ENCODE measurements at regions not wholly inside any gene's neighbourhood (a gene's known extent, or its start where the extent isn't known, plus 50 kb on each side); places are given as distances from the start of the nearest gene placed in this dataset.

DNA sequence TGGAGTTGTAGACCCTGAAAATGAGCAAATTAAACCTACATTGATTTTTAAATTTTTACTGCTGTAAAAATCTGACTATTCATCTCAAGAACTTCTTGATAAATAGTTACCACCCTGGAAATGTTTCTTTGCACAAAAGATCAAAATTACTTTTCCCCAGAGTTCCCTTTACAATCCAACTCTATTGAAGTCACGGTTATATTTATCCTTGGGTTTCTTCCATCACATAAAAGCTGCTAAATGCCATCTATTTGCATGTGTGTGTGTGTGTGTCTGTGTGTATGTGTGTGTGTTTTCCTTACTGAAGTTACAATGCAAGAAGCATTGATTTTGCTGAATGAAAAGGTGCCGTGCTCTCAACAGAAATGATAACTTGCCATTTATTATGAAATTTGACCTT lies 1273.0 kb downstream of the ROBO2 start:
- intact Hi-C loops (cut with DNase I; ENCODE audit: low total_unique reads) = no loop called here
- no peak for DNase-seq (ENCODE audit: low spot score in 2 of 2)
- 82 to 86% methylated on average over 2 of the region's 2 CpGs for WGBS, 2 donors
- no peak for TF ChIP-seq POLR2A (IDR thresholded peaks at IDR 0.05)
- TF ChIP-seq, protein P1, sequence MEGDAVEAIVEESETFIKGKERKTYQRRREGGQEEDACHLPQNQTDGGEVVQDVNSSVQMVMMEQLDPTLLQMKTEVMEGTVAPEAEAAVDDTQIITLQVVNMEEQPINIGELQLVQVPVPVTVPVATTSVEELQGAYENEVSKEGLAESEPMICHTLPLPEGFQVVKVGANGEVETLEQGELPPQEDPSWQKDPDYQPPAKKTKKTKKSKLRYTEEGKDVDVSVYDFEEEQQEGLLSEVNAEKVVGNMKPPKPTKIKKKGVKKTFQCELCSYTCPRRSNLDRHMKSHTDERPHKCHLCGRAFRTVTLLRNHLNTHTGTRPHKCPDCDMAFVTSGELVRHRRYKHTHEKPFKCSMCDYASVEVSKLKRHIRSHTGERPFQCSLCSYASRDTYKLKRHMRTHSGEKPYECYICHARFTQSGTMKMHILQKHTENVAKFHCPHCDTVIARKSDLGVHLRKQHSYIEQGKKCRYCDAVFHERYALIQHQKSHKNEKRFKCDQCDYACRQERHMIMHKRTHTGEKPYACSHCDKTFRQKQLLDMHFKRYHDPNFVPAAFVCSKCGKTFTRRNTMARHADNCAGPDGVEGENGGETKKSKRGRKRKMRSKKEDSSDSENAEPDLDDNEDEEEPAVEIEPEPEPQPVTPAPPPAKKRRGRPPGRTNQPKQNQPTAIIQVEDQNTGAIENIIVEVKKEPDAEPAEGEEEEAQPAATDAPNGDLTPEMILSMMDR (IDR thresholded peaks at IDR 0.05) = no peak
- no peak overlapping the region for H3K4me3 ChIP-seq (ENCODE audit: low read depth, poor library complexity, severe bottlenecking)

GRCh38 chr3:78313332-78313731 lies 1273.4 kb downstream of the ROBO2 start:
- TF ChIP-seq POLR2A (IDR thresholded peaks at IDR 0.05) = no peak
- TF ChIP-seq, protein P1 (IDR thresholded peaks at IDR 0.05) = no peak

GRCh38 chr3:78314327-78314726 lies 1274.4 kb downstream of the ROBO2 start:
- 30 to 38% methylated on average over 2 of the region's 2 CpGs for WGBS, 2 donors
- TF ChIP-seq, protein P1 (IDR thresholded peaks at IDR 0.05) = no peak
- no peak for TF ChIP-seq POLR2A (IDR thresholded peaks at IDR 0.05)
- intact Hi-C loops (cut with DNase I; ENCODE audit: low total_unique reads) = no loop called here
- H3K4me3 ChIP-seq (ENCODE audit: low read depth, poor library complexity, severe bottlenecking) = no peak overlapping the region
- no peak for DNase-seq (ENCODE audit: low spot score in 2 of 2)

More at GRCh38 chr3:78313332-78313731, 1273.4 kb downstream of the ROBO2 start:
- no peak for DNase-seq (ENCODE audit: low spot score in 2 of 2)
- intact Hi-C loops (cut with DNase I; ENCODE audit: low total_unique reads) = no loop called here
- 80 to 89% methylated on average over 1 of the region's 1 CpG for WGBS, 2 donors
- H3K4me3 ChIP-seq (ENCODE audit: low read depth, poor library complexity, severe bottlenecking) = no peak overlapping the region

GRCh38 chr3:78317774-78318173 lies 1277.9 kb downstream of the ROBO2 start:
- intact Hi-C loops (cut with DNase I; ENCODE audit: low total_unique reads) = no loop called here
- 78 to 82% methylated on average over 1 of the region's 1 CpG for WGBS, 2 donors
- H3K4me3 ChIP-seq (ENCODE audit: low read depth, poor library complexity, severe bottlenecking) = no peak overlapping the region
- DNase-seq (ENCODE audit: low spot score in 2 of 2) = no peak
- no peak for TF ChIP-seq POLR2A (IDR thresholded peaks at IDR 0.05)
- TF ChIP-seq, protein P1 (IDR thresholded peaks at IDR 0.05) = no peak

GRCh38 chr3:78322780-78323179 lies 1282.9 kb downstream of the ROBO2 start:
- 94% methylated on average over 2 of the region's 2 CpGs for WGBS, 2 donors
- H3K4me3 ChIP-seq (ENCODE audit: low read depth, poor library complexity, severe bottlenecking) = no peak overlapping the region
- intact Hi-C loops (cut with DNase I; ENCODE audit: low total_unique reads) = no loop called here
- DNase-seq (ENCODE audit: low spot score in 2 of 2) = no peak
- no peak for TF ChIP-seq POLR2A (IDR thresholded peaks at IDR 0.05)
- TF ChIP-seq, protein P1 (IDR thresholded peaks at IDR 0.05) = no peak

GRCh38 chr3:78337801-78338211 lies 1297.9 kb downstream of the ROBO2 start:
- no peak for DNase-seq (ENCODE audit: low spot score in 2 of 2)
- WGBS, 2 donors = 21 to 31% methylated on average over 2 of the region's 2 CpGs

More at GRCh38 chr3:78337801-78338211, 1297.9 kb downstream of the ROBO2 start:
- H3K4me3 ChIP-seq (ENCODE audit: low read depth, poor library complexity, severe bottlenecking) = no peak overlapping the region
- intact Hi-C loops (cut with DNase I; ENCODE audit: low total_unique reads) = no loop called here
- TF ChIP-seq POLR2A (IDR thresholded peaks at IDR 0.05) = no peak
- TF ChIP-seq, protein P1 (IDR thresholded peaks at IDR 0.05) = no peak
